ENCODE measurements at regions not wholly inside any gene's neighbourhood (a gene's known extent, or its start where the extent isn't known, plus 50 kb on each side); places are given as distances from the start of the nearest gene placed in this dataset.

- Histone ChIP-seq H3K27me3 (ENCODE audit: low read length) (no peaks in the 10 kb centered on the region), H3K4me1 (ENCODE audit: insufficient read depth, low read length) (no peaks in the 10 kb centered on the region), H3K4me2 (ENCODE audit: low read length) (no peak overlapping the region), H3K79me2 (ENCODE audit: low read length) (no peaks in the 10 kb centered on the region), H3F3A (ENCODE audit: low read length, unreplicated experiment) (no peaks in the 10 kb centered on the region), H4K20me1 (ENCODE audit: low read length) (no peaks in the 10 kb centered on the region), H2AFZ (ENCODE audit: low read length) (no peak overlapping the region), H3K36me3 (ENCODE audit: low read depth, low read length) (no peaks in the 10 kb centered on the region), H3K9me2 (replicated peaks; ENCODE audit: low read length) (no peaks in the 10 kb centered on the region), H3K4me3 (ENCODE audit: low read length) (no peak overlapping the region), H3K27ac (ENCODE audit: low read length) (no peak overlapping the region), H3K9ac (ENCODE audit: low read length) (no peak overlapping the region), H3K9me3 (ENCODE audit: low read length) (no peaks in the 10 kb centered on the region)
- CTCF ChIA-PET, result no interaction called here
- intact Hi-C loops (cut with micrococcal nuclease), result no loop called here
- no peak for TF ChIP-seq CTCF (conservative IDR thresholded peaks at IDR 0.05; ENCODE audit: low read depth, low read length)
- no peak for TF ChIP-seq EZH2 (IDR thresholded peaks at IDR 0.05; ENCODE audit: low read length, unreplicated experiment)
- TF ChIP-seq EZH2phosphoT487 (IDR thresholded peaks at IDR 0.05; ENCODE audit: borderline replicate concordance, low read length), result no peak
- no TSS peak for BruUV-seq (replicated peaks)
- DNase-seq (no peak), ATAC-seq (no peak)
- POLR2A ChIA-PET (ENCODE audit: unreplicated experiment), result no interaction called here
Measured at GRCh38 chr17:34451313-34451712, 88.3 kb upstream of the CCL1 start.

GRCh38 chr17:34447406-34447805, 84.4 kb upstream of the CCL1 start:
- Histone ChIP-seq H3K9ac (ENCODE audit: low read length) (no peak overlapping the region), H3K36me3 (ENCODE audit: low read depth, low read length) (no peaks in the 10 kb centered on the region), H3K9me2 (replicated peaks; ENCODE audit: low read length) (no peaks in the 10 kb centered on the region), H3K9me3 (ENCODE audit: low read length) (no peaks in the 10 kb centered on the region), H3K27ac (ENCODE audit: low read length) (no peak overlapping the region), H2AFZ (ENCODE audit: low read length) (no peak overlapping the region), H3K4me3 (ENCODE audit: low read length) (no peak overlapping the region), H3K4me1 (ENCODE audit: insufficient read depth, low read length) (no peaks in the 10 kb centered on the region), H4K20me1 (ENCODE audit: low read length) (no peaks in the 10 kb centered on the region), H3K79me2 (ENCODE audit: low read length) (no peaks in the 10 kb centered on the region), H3F3A (ENCODE audit: low read length, unreplicated experiment) (no peaks in the 10 kb centered on the region), H3K4me2 (ENCODE audit: low read length) (no peak overlapping the region), H3K27me3 (ENCODE audit: low read length) (no peaks in the 10 kb centered on the region)
- BruUV-seq (replicated peaks), result no TSS peak
- DNase-seq (no peak), ATAC-seq (no peak)
- ChIA-PET POLR2A (ENCODE audit: unreplicated experiment) (no interaction called here), CTCF (no interaction called here)
- intact Hi-C loops (cut with micrococcal nuclease), result no loop called here
- TF ChIP-seq CTCF (conservative IDR thresholded peaks at IDR 0.05; ENCODE audit: low read depth, low read length), result no peak
- TF ChIP-seq EZH2phosphoT487 (IDR thresholded peaks at IDR 0.05; ENCODE audit: borderline replicate concordance, low read length), result no peak
- TF ChIP-seq EZH2 (IDR thresholded peaks at IDR 0.05; ENCODE audit: low read length, unreplicated experiment), result no peak

- H3K4me2 ChIP-seq (ENCODE audit: low read length), result no peak overlapping the region
- no peaks in the 10 kb centered on the region for H4K20me1 ChIP-seq (ENCODE audit: low read length)
- no peaks in the 10 kb centered on the region for H3K79me2 ChIP-seq (ENCODE audit: low read length)
- no TSS peak for BruUV-seq (replicated peaks)
- no peaks in the 10 kb centered on the region for H3K4me1 ChIP-seq (ENCODE audit: insufficient read depth, low read length)
- no peaks in the 10 kb centered on the region for H3K9me2 ChIP-seq (replicated peaks; ENCODE audit: low read length)
- POLR2A ChIA-PET (ENCODE audit: unreplicated experiment), result no interaction called here
- 0 out of 2 replicates have a peak, but pooled peaks cover 6% of the 10 kb centered on the region for H3K27me3 ChIP-seq (ENCODE audit: low read length)
- CTCF ChIA-PET, result no interaction called here
- ATAC-seq (no peak), DNase-seq (no peak)
- no peaks in the 10 kb centered on the region for H3K36me3 ChIP-seq (ENCODE audit: low read depth, low read length)
- no peak overlapping the region for H3K4me3 ChIP-seq (ENCODE audit: low read length)
- H3F3A ChIP-seq (ENCODE audit: low read length, unreplicated experiment), result no peaks in the 10 kb centered on the region
- intact Hi-C loops (cut with micrococcal nuclease), result no loop called here
- no peak overlapping the region for H3K9ac ChIP-seq (ENCODE audit: low read length)
- H3K27ac ChIP-seq (ENCODE audit: low read length), result no peak overlapping the region
- H3K9me3 ChIP-seq (ENCODE audit: low read length), result no peaks in the 10 kb centered on the region
- no peak for TF ChIP-seq EZH2 (IDR thresholded peaks at IDR 0.05; ENCODE audit: low read length, unreplicated experiment)
- no peak for TF ChIP-seq CTCF (conservative IDR thresholded peaks at IDR 0.05; ENCODE audit: low read depth, low read length)
- TF ChIP-seq EZH2phosphoT487 (IDR thresholded peaks at IDR 0.05; ENCODE audit: borderline replicate concordance, low read length), result no peak
- no peak overlapping the region for H2AFZ ChIP-seq (ENCODE audit: low read length)
Measured at GRCh38 chr17:34445101-34445500, 82.1 kb upstream of the CCL1 start.

Measured in PC-3 (cell line).